ENCODE measurements at regions not wholly inside any gene's neighbourhood (a gene's known extent, or its start where the extent isn't known, plus 50 kb on each side); places are given as distances from the start of the nearest gene placed in this dataset.
A peak's percentile ranks its signal among the peaks of the same experiment; 100 is the strongest.
"Not testable (repeated sequence)": the region's sequence is repeated elsewhere in the genome, so short reads cannot be mapped to it uniquely, and the experiment has no call there.

- DNase-seq (peak; percentile 64 to 85 (median 78)), ATAC-seq (peak; percentile 93 to 98)
- intact Hi-C loops (cut with DNase I) = no loop called here
- no peaks in the 10 kb centered on the region for H3K27me3 ChIP-seq (ENCODE audit: control insufficient read depth, insufficient read depth)
- WGBS = 15% methylated on average over 1 of the region's 1 CpG
- no peaks in the 10 kb centered on the region for H3K9me3 ChIP-seq (ENCODE audit: control insufficient read depth, low read length)
- H3K4me1 ChIP-seq (ENCODE audit: control insufficient read depth, insufficient read depth, low read length) = peaks cover 3% of the 10 kb centered on the region
- peak overlapping the region; percentile 40 for H3K27ac ChIP-seq (ENCODE audit: low read length)
- no peak overlapping the region for H3K4me3 ChIP-seq (ENCODE audit: low read length)
Observed at GRCh38 chr1:59204001-59204400, 92.9 kb upstream of the FGGY start.

- not testable (repeated sequence) for ATAC-seq; H3K4me3 ChIP-seq (ENCODE audit: low read length); H3K4me1 ChIP-seq (ENCODE audit: control insufficient read depth, insufficient read depth, low read length); H3K9me3 ChIP-seq (ENCODE audit: control insufficient read depth, low read length); H3K27me3 ChIP-seq (ENCODE audit: control insufficient read depth, insufficient read depth); H3K27ac ChIP-seq (ENCODE audit: low read length); DNase-seq
- 67% methylated on average over 4 of the region's 4 CpGs for WGBS
- intact Hi-C loops (cut with DNase I) = loop anchor here in 1 of 4 donors (2.0 kb wide), 1 partner anchor 56 kb away; no protein-coding TSS in a partner anchor
Observed at GRCh38 chr1:59206616-59207015, 90.3 kb upstream of the FGGY start.

DNA sequence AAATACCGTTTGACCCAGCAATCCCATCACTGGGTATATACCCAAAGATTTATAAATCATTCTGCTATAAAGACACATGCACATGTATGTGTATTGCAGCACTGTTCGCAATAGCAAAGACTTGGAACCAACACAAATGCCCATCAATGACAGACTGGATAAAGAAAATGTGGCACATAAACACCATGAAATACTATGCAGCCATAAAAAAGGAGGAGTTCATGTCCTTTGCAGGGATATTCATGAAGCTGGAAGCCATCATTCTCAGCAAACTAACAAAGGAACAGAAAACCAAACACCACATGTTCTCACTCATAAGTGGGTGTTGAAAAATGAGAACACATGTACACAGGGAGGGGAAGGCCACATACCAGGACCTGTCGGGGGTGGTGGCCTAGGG lies 86.5 kb upstream of the FGGY start:
- H3K9me3 ChIP-seq (ENCODE audit: control insufficient read depth, low read length); H3K4me3 ChIP-seq (ENCODE audit: low read length); H3K27ac ChIP-seq (ENCODE audit: low read length); intact Hi-C loops (cut with DNase I); ATAC-seq; DNase-seq; H3K4me1 ChIP-seq (ENCODE audit: control insufficient read depth, insufficient read depth, low read length); H3K27me3 ChIP-seq (ENCODE audit: control insufficient read depth, insufficient read depth): not testable (repeated sequence)
- WGBS = 86% methylated on average over 3 of the region's 3 CpGs

DNA sequence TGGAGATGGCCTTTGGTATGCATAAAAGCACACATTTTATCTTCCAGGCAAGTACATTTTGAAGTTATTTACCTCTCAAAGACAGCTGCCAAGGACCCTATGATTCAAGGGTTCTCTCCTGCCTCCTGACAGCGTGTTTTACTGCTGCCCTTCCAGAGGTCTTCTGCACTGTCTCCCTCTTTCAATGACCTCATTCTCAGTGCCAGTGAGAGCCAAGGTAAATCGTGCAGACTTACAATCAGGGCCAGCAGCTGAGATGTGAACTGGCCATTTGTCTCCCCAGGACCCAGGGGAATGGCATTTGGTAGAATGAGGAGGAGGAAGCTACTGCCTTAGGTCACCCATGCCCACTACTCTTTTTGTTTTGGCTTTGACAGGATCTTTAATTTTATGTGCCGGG lies 84.2 kb upstream of the FGGY start:
- no peak overlapping the region for H3K4me3 ChIP-seq (ENCODE audit: low read length)

GRCh38 chr1:59214248-59215208 lies 82.4 kb upstream of the FGGY start:
- DNase-seq = no peak
- Histone ChIP-seq H3K27ac (ENCODE audit: low read length) (no peak overlapping the region), H3K9me3 (ENCODE audit: control insufficient read depth, low read length) (no peaks in the 10 kb centered on the region), H3K4me3 (ENCODE audit: low read length) (no peak overlapping the region), H3K4me1 (ENCODE audit: control insufficient read depth, insufficient read depth, low read length) (no peaks in the 10 kb centered on the region), H3K27me3 (ENCODE audit: control insufficient read depth, insufficient read depth) (no peaks in the 10 kb centered on the region)
- ATAC-seq = no peak
- 81% methylated on average over 10 of the region's 10 CpGs for WGBS
- intact Hi-C loops (cut with DNase I) = no loop called here

More for the DNA sequence above, 84.2 kb upstream of the FGGY start:
- 74% methylated on average over 3 of the region's 3 CpGs for WGBS
- Histone ChIP-seq H3K27ac (ENCODE audit: low read length) (no peak overlapping the region), H3K27me3 (ENCODE audit: control insufficient read depth, insufficient read depth) (no peaks in the 10 kb centered on the region), H3K4me1 (ENCODE audit: control insufficient read depth, insufficient read depth, low read length) (no peaks in the 10 kb centered on the region), H3K9me3 (ENCODE audit: control insufficient read depth, low read length) (no peaks in the 10 kb centered on the region)
- ATAC-seq (no peak), DNase-seq (no peak)
- intact Hi-C loops (cut with DNase I) = no loop called here

GRCh38 chr1:59215766-59216291 lies 81.1 kb upstream of the FGGY start:
- 96% methylated on average over 6 of the region's 6 CpGs for WGBS
- intact Hi-C loops (cut with DNase I) = no loop called here
- H3K4me3 ChIP-seq (ENCODE audit: low read length) = no peak overlapping the region
- no peak for DNase-seq
- no peaks in the 10 kb centered on the region for H3K27me3 ChIP-seq (ENCODE audit: control insufficient read depth, insufficient read depth)
- H3K4me1 ChIP-seq (ENCODE audit: control insufficient read depth, insufficient read depth, low read length) = peaks cover 3% of the 10 kb centered on the region
- no peak for ATAC-seq
- no peak overlapping the region for H3K27ac ChIP-seq (ENCODE audit: low read length)
- no peaks in the 10 kb centered on the region for H3K9me3 ChIP-seq (ENCODE audit: control insufficient read depth, low read length)

DNA sequence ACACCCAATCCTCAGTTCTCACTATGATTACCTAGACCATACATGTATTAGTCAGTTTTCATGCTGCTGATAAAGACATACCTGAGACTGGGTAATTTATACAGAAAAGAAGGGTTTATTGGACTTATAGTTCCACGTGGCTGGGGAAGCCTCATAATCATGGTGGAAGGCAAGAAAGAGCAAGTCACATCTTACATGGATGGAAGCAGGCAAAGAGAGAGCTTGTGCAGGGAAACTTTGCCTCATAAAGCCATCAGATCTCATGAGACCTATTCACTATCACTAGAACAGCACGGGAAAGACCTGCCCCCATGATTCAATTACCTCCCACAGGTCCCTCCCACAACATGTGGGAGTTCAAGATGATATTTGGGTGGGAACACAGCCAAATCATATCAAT lies 79.5 kb upstream of the FGGY start:
- 62% methylated on average over 2 of the region's 2 CpGs for WGBS
- H3K4me1 ChIP-seq (ENCODE audit: control insufficient read depth, insufficient read depth, low read length); intact Hi-C loops (cut with DNase I); H3K27ac ChIP-seq (ENCODE audit: low read length); H3K27me3 ChIP-seq (ENCODE audit: control insufficient read depth, insufficient read depth); H3K9me3 ChIP-seq (ENCODE audit: control insufficient read depth, low read length); DNase-seq; ATAC-seq; H3K4me3 ChIP-seq (ENCODE audit: low read length): not testable (repeated sequence)

- no peaks in the 10 kb centered on the region for H3K9me3 ChIP-seq (ENCODE audit: control insufficient read depth, low read length)
- no peaks in the 10 kb centered on the region for H3K27me3 ChIP-seq (ENCODE audit: control insufficient read depth, insufficient read depth)
- intact Hi-C loops (cut with DNase I) = no loop called here
- ATAC-seq = no peak
- no peak for DNase-seq
- WGBS = 76% methylated on average over 5 of the region's 5 CpGs
- no peak overlapping the region for H3K27ac ChIP-seq (ENCODE audit: low read length)
- no peak overlapping the region for H3K4me3 ChIP-seq (ENCODE audit: low read length)
- H3K4me1 ChIP-seq (ENCODE audit: control insufficient read depth, insufficient read depth, low read length) = peaks cover 3% of the 10 kb centered on the region
Observed at GRCh38 chr1:59218521-59219236, 78.2 kb upstream of the FGGY start.

DNA sequence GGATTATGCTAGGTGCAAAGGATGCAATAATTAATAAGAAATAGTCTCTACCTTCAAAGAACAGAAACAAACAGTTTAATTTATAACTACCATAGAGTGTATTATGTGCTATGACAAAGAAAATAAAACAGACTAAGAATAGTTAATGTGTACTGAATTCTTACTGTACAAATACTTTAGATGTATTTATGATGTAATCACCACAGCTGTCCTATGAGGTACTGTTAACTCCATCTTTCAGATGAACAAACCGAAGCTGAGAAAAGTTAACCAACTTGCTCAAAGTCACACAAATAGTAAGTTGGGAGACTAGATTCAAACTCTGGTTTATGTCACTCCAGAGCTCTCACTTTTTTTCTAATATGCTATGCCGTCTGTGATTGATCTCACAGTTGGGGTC lies 77.0 kb upstream of the FGGY start:
- DNase-seq (no peak), ATAC-seq (no peak)
- H3K4me1 ChIP-seq (ENCODE audit: control insufficient read depth, insufficient read depth, low read length) = peaks cover 3% of the 10 kb centered on the region
- H3K27ac ChIP-seq (ENCODE audit: low read length) = no peak overlapping the region
- no peak overlapping the region for H3K4me3 ChIP-seq (ENCODE audit: low read length)
- 82% methylated on average over 2 of the region's 2 CpGs for WGBS
- H3K9me3 ChIP-seq (ENCODE audit: control insufficient read depth, low read length) = no peaks in the 10 kb centered on the region
- intact Hi-C loops (cut with DNase I) = no loop called here
- H3K27me3 ChIP-seq (ENCODE audit: control insufficient read depth, insufficient read depth) = no peaks in the 10 kb centered on the region

GRCh38 chr1:59220356-59220755 lies 76.5 kb upstream of the FGGY start:
- no peaks in the 10 kb centered on the region for H3K9me3 ChIP-seq (ENCODE audit: control insufficient read depth, low read length)
- no peak overlapping the region for H3K27ac ChIP-seq (ENCODE audit: low read length)
- ATAC-seq = no peak
- WGBS = 72% methylated on average over 5 of the region's 5 CpGs
- H3K4me1 ChIP-seq (ENCODE audit: control insufficient read depth, insufficient read depth, low read length) = peaks cover 3% of the 10 kb centered on the region
- intact Hi-C loops (cut with DNase I) = no loop called here
- H3K4me3 ChIP-seq (ENCODE audit: low read length) = no peak overlapping the region
- no peaks in the 10 kb centered on the region for H3K27me3 ChIP-seq (ENCODE audit: control insufficient read depth, insufficient read depth)
- peak in 1 of 3 donors; percentile 36 for DNase-seq

- ATAC-seq = peak; percentile 61 to 69
Observed at GRCh38 chr1:59223198-59223597, 73.7 kb upstream of the FGGY start.

More at GRCh38 chr1:59223198-59223597, 73.7 kb upstream of the FGGY start:
- Histone ChIP-seq H3K4me1 (ENCODE audit: control insufficient read depth, insufficient read depth, low read length) (peaks cover 3% of the 10 kb centered on the region), H3K4me3 (ENCODE audit: low read length) (no peak overlapping the region), H3K27me3 (ENCODE audit: control insufficient read depth, insufficient read depth) (no peaks in the 10 kb centered on the region), H3K9me3 (ENCODE audit: control insufficient read depth, low read length) (no peaks in the 10 kb centered on the region), H3K27ac (ENCODE audit: low read length) (no peak overlapping the region)
- peak in 2 of 3 donors; percentile 33 to 63 for DNase-seq
- intact Hi-C loops (cut with DNase I) = no loop called here
- 70% methylated on average over 2 of the region's 2 CpGs for WGBS

All from right cardiac atrium (tissue), 5 donors.